ENCODE measurements at regions not wholly inside any gene's neighbourhood (a gene's known extent, or its start where the extent isn't known, plus 50 kb on each side); places are given as distances from the start of the nearest gene placed in this dataset.
A peak's percentile ranks its signal among the peaks of the same experiment; 100 is the strongest.
"Not testable (repeated sequence)": the region's sequence is repeated elsewhere in the genome, so short reads cannot be mapped to it uniquely, and the experiment has no call there.

- DNase-seq: no peak
These were observed 247.7 kb upstream of the RFX3 start for GRCh38 chr9:3773362-3774060.

GRCh38 chr9:3769646-3770045 lies 243.8 kb upstream of the RFX3 start:
- no peak for DNase-seq

- no peak for DNase-seq
These were observed 243.1 kb upstream of the RFX3 start for GRCh38 chr9:3768712-3769457.

- no peak for DNase-seq
These were observed 242.5 kb upstream of the RFX3 start for GRCh38 chr9:3768286-3768685.

GRCh38 chr9:3762076-3762475 lies 236.3 kb upstream of the RFX3 start:
- DNase-seq: no peak

GRCh38 chr9:3760031-3760430 lies 234.2 kb upstream of the RFX3 start:
- peak; percentile 31 for DNase-seq

- no peak for DNase-seq
These were observed 233.2 kb upstream of the RFX3 start for GRCh38 chr9:3758816-3759576.

- DNase-seq: no peak
These were observed 230.3 kb upstream of the RFX3 start for GRCh38 chr9:3756071-3756470.

GRCh38 chr9:3751125-3751758 lies 225.4 kb upstream of the RFX3 start:
- no peak for DNase-seq

GRCh38 chr9:3750321-3750720 lies 224.5 kb upstream of the RFX3 start:
- DNase-seq: no peak

GRCh38 chr9:3746296-3747275 lies 220.8 kb upstream of the RFX3 start:
- no peak for DNase-seq

GRCh38 chr9:3743901-3744413 lies 218.2 kb upstream of the RFX3 start:
- DNase-seq: no peak

- no peak for DNase-seq
These were observed 216.8 kb upstream of the RFX3 start for GRCh38 chr9:3742586-3742985.

- DNase-seq: no peak
These were observed 215.9 kb upstream of the RFX3 start for GRCh38 chr9:3741729-3742128.

GRCh38 chr9:3740690-3741419 lies 215.1 kb upstream of the RFX3 start:
- DNase-seq: no peak

GRCh38 chr9:3736161-3736560 lies 210.4 kb upstream of the RFX3 start:
- no peak for DNase-seq

GRCh38 chr9:3735251-3735650 lies 209.4 kb upstream of the RFX3 start:
- no peak for DNase-seq

- not testable (repeated sequence) for DNase-seq
These were observed 207.9 kb upstream of the RFX3 start for GRCh38 chr9:3733527-3734262.

GRCh38 chr9:3733039-3733408 lies 207.2 kb upstream of the RFX3 start:
- DNase-seq: no peak

Measured in NCI-H774 (cell line).